Adrenal gland (tissue), 5 donors: ENCODE measurements at regions not wholly inside any gene's neighbourhood (a gene's known extent, or its start where the extent isn't known, plus 50 kb on each side); places are given as distances from the start of the nearest gene placed in this dataset.

Source experiments
- CTCF ChIP-seq, 6 experiments: fragments of 450-650 bp in 4 of 6; fragments of 200-600 bp in 2 of 6; sonication (generic) in 1 of 6; IDR thresholded peaks; 1 replicate in 5 of 6; 2 replicates in 1 of 6; pipeline versions ENCODE4 v1.5.1 to v1.8.0; 2016 to 2021; ENCODE audit warnings: antibody characterized with exemption in 6 of 6, mild to moderate bottlenecking in 2 of 6, moderate library complexity in 1 of 6
- POLR2A ChIP-seq, 2 donors: fragments of 450-650 bp; IDR thresholded peaks; one replicate each; pipeline ENCODE4 v1.6.1; 2017; ENCODE audit warnings: antibody characterized with exemption in 2 of 2, mild to moderate bottlenecking in 2 of 2, moderate library complexity in 1 of 2
- donor health status: DM: no; HTN: no; CAD: no.

- TF ChIP-seq CTCF (IDR thresholded peaks at IDR 0.05) (no peak), POLR2A (IDR thresholded peaks at IDR 0.05) (no peak)
Observed at GRCh38 chr2:139773720-139774277, 993.6 kb upstream of the NXPH2 start.
